Cardiac fibroblast (primary cell): ENCODE measurements at regions not wholly inside any gene's neighbourhood (a gene's known extent, or its start where the extent isn't known, plus 50 kb on each side); places are given as distances from the start of the nearest gene placed in this dataset.

Experiments used
- DNase-seq, 2 donors: peaks; one replicate each; pipeline versions ENCODE4 v3.0.0 to v3.0.0-alpha.2; 2010; ENCODE audit warnings: low read depth in 2 of 2
- H3K4me3 ChIP-seq, 2 donors: replicated peaks in 1 of 2; 1 replicate in 1 of 2; 2 replicates in 1 of 2; pipeline ENCODE4 v1.5.1; 2011; ENCODE audit warnings: low read depth in 2 of 2, low read length in 2 of 2, mild to moderate bottlenecking in 2 of 2, moderate library complexity in 1 of 2
- TF ChIP-seq, protein P1 (sequence below): IDR thresholded peaks from one replicate; pipeline ENCODE4 v1.5.1; 2011; ENCODE audit warnings: low read depth, mild to moderate bottlenecking, low read length, inconsistent platforms

DNA sequence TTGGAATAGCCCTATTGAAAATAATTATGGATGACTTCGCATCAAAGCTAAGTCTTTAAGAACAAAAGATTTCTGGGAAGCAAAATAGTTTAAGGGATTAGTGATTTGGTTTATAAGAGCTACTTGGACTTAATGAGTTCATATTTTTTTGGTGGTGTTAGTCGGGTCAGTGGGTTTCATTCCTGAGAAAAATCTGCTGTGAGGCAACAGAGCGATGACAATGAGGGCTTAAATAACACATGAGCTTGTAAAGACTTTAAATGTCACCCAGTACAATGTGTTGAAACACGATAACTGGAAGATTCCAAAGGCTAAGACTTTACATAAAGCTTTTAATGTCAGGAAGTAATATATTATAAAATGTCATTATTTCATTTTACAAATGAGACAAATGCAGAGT, 178.8 kb downstream of the ARL4A start:
- TF ChIP-seq, protein P1, sequence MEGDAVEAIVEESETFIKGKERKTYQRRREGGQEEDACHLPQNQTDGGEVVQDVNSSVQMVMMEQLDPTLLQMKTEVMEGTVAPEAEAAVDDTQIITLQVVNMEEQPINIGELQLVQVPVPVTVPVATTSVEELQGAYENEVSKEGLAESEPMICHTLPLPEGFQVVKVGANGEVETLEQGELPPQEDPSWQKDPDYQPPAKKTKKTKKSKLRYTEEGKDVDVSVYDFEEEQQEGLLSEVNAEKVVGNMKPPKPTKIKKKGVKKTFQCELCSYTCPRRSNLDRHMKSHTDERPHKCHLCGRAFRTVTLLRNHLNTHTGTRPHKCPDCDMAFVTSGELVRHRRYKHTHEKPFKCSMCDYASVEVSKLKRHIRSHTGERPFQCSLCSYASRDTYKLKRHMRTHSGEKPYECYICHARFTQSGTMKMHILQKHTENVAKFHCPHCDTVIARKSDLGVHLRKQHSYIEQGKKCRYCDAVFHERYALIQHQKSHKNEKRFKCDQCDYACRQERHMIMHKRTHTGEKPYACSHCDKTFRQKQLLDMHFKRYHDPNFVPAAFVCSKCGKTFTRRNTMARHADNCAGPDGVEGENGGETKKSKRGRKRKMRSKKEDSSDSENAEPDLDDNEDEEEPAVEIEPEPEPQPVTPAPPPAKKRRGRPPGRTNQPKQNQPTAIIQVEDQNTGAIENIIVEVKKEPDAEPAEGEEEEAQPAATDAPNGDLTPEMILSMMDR = no peak
- DNase-seq = no peak
- no peak overlapping the region for H3K4me3 ChIP-seq

DNA sequence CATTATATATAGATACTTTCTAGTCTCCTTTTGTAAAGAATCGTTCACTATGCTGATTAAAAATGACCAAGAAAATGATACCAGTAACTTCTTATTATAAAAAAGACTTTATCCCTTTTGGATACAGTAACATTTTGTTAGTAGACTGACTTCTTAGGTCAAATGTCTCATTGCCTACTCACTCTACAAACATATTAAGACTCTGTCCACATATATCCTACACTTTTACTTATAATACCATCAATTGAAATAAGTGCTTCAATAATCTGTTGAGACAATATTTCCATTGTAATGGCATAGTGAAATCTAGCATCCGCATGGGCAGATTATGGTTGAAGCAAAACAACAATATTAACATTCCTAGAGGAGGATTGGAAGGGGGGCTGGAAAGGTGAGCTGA, 180.6 kb downstream of the ARL4A start:
- no peak for DNase-seq
- H3K4me3 ChIP-seq = no peak overlapping the region
- TF ChIP-seq, protein P1 = no peak

DNA sequence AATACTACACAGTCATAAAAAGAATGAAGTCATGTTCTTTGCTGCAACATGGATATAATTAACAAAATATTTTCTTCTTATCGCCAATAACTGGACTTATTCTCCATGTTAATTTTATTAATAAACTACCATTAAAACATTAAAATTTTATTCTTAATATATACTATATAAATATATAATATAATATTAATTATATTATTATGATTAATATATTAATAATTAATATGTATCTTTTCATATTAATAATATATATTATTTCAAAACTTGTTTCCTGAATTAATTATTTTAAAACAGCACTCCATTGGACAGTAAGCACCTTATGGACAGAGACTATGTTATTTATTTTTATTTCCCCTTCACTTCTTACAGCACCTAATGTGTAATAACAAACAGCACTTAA, 182.8 kb downstream of the ARL4A start:
- no peak for DNase-seq
- TF ChIP-seq, protein P1 = no peak
- H3K4me3 ChIP-seq = no peak overlapping the region

DNA sequence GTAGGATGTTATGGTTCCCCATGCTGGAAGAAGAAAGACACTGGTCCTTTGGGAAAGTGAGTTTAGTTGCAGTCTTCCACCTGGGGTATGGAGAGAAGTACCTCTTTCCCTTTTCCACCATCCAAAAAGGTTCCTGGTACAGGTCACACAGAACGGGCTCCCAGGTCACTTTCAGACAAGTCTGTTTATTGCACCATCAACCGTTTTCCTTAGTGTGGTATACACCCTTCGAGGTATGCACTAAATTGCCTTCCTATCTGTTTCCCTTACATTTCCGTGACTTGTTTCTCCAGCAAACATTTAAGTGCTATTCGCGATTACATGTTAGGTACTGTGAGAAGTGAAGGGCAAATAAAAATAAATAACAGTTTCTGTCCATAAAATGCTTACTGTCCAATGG, 185.1 kb downstream of the ARL4A start:
- TF ChIP-seq, protein P1 = no peak
- no peak overlapping the region for H3K4me3 ChIP-seq

DNA sequence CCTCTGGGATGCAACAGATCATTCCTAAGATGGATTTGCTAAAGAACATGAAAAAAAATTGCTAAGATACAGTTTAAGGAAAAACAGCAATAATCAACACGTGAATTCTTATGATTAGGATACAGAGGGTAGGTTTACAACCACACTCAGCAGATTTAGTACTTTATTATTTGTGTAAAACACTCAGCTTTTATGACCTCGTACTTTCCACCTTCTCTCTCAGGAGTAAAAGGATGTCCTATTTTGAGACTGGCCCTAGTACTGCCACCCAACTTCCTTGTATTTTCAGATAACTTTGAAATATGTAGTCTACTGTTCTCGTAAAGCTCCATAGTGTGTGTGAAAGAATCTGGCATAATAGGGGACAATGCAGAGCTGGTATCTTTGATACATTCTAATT, 186.1 kb downstream of the ARL4A start:
- DNase-seq = no peak
- TF ChIP-seq, protein P1 = no peak
- no peak overlapping the region for H3K4me3 ChIP-seq

More for the DNA sequence above, 185.1 kb downstream of the ARL4A start:
- DNase-seq = no peak

DNA sequence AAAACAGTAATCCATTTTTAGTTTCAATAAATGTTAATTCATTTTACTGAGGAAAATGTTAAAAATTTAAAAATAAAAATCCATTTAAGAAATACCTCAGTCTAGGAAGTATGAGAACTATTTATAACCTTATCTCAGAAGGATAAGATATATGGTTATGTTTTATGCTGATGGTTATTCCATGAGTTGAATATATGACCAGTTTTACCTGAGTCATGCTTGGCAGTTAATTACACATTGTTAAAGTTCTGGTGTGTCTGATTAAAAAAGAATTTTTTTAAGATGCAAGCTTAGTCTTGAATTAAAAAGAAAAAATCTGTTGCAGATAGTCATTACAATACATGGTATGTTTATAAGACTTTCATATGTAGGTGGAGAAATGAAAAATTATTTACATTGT, 191.7 kb downstream of the ARL4A start:
- TF ChIP-seq, protein P1 = no peak
- no peak overlapping the region for H3K4me3 ChIP-seq
- DNase-seq = no peak

DNA sequence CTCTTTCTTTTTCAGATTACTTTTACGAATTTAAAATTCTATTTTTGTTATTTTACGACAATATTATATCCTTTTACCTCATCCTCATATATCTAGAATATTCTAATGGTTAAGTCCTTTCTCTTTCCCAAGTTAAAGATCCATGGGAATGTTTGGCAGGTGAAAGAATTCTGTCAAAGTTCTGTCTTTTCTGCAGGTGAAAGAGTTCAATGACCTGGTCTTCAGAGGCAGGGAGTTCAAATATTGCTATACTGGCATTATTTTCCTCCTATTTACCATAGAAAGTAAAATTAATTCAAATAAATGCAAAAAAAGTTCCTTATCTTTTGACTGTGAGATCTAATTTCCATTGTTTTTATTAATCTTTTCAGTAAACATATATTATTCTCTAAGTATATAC, 194.3 kb downstream of the ARL4A start:
- TF ChIP-seq, protein P1 = no peak
- no peak overlapping the region for H3K4me3 ChIP-seq
- no peak for DNase-seq
